Stomach (tissue), 4 donors: ENCODE measurements at regions not wholly inside any gene's neighbourhood (a gene's known extent, or its start where the extent isn't known, plus 50 kb on each side); places are given as distances from the start of the nearest gene placed in this dataset.

Experiments
- POLR2A ChIP-seq, 4 donors: fragments of 450-650 bp; IDR thresholded peaks; one replicate each; pipeline ENCODE4 v1.6.1; 2016; ENCODE audit warnings: antibody characterized with exemption in 4 of 4, control low read depth in 2 of 4, mild to moderate bottlenecking in 1 of 4, moderate library complexity in 1 of 4
- TF ChIP-seq, protein P1 (sequence below), 7 experiments: fragments of 450-650 bp in 4 of 7; fragments of 200-600 bp in 3 of 7; sonication (generic) in 3 of 7; IDR thresholded peaks; one replicate each; pipeline ENCODE4 v1.5.1; 2016 to 2019; ENCODE audit warnings: antibody characterized with exemption in 7 of 7, control low read depth in 2 of 7, mild to moderate bottlenecking in 1 of 7

DNA sequence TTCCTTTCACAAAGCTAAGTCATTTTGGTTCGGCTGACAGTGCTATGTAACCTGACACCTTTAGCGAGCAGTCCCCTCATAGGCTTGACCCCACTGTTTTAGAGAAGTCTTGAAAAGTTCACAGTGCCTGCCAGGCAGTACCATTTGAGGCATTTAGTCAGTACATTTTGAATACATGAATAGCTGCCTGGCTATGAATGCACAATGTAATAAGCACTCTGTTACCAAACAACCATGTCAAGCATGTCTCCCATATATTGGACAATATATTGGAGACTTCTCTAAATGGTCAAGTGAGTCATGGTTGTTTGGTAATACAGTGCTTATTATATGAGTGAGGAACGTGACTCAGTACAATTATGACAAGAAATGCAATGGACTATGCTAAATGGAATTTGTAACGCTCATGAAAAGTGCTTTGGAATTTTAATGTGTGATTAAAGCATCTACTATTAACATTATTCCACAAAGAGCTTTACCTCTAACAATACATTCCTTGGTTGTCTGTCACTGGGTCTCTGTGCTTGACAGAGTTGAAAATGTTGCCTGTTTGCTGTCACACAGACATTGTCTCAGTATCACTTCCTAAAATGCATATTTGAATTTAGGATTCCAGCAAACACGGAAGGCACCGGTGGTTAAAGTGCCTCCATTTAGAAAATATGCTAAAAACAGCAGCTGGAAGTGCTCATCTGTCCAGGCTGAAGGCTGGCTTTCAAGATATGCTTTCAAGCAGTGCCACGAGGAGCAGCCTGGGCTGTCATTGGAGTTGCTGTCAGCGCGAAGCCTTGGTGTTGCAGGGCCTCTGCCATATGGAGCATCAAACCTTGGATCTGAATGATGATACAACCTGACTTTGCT is 458.6 kb downstream of the FBXO15 start:
- TF ChIP-seq, protein P1, sequence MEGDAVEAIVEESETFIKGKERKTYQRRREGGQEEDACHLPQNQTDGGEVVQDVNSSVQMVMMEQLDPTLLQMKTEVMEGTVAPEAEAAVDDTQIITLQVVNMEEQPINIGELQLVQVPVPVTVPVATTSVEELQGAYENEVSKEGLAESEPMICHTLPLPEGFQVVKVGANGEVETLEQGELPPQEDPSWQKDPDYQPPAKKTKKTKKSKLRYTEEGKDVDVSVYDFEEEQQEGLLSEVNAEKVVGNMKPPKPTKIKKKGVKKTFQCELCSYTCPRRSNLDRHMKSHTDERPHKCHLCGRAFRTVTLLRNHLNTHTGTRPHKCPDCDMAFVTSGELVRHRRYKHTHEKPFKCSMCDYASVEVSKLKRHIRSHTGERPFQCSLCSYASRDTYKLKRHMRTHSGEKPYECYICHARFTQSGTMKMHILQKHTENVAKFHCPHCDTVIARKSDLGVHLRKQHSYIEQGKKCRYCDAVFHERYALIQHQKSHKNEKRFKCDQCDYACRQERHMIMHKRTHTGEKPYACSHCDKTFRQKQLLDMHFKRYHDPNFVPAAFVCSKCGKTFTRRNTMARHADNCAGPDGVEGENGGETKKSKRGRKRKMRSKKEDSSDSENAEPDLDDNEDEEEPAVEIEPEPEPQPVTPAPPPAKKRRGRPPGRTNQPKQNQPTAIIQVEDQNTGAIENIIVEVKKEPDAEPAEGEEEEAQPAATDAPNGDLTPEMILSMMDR (IDR thresholded peaks at IDR 0.05): no peak
- TF ChIP-seq POLR2A (IDR thresholded peaks at IDR 0.05): no peak
